ENCODE measurements at regions not wholly inside any gene's neighbourhood (a gene's known extent, or its start where the extent isn't known, plus 50 kb on each side); places are given as distances from the start of the nearest gene placed in this dataset.

GRCh38 chrX:39073131-39073530 lies 271.9 kb downstream of the MID1IP1 start:
- TF ChIP-seq CTCF (IDR thresholded peaks at IDR 0.05) (no peak), POLR2A (IDR thresholded peaks at IDR 0.05) (no peak)
